SK-N-SH (cell line): ENCODE measurements at regions not wholly inside any gene's neighbourhood (a gene's known extent, or its start where the extent isn't known, plus 50 kb on each side); places are given as distances from the start of the nearest gene placed in this dataset.

Experiments used
- CTCF ChIA-PET: fragments of 300-600, 350-600 bp; formaldehyde crosslinking; extraction: SDS; loops from one replicate; lab custom pipeline; 2021; lab: Yijun Ruan, JAX
- POLR2A ChIA-PET: fragments of 350-600 bp; sonication (Branson Sonifier 250); formaldehyde crosslinking; extraction: SDS; loops from one replicate; lab custom pipeline; 2020; ENCODE audit warnings: antibody characterized with exemption, inconsistent platforms; lab: Yijun Ruan, JAX
- DNase-seq: peaks from one replicate; pipeline ENCODE4 v3.0.0; 2012
- H2AFZ ChIP-seq: fragments of 200-600 bp; sonication (generic); 2 replicates; pipeline ENCODE4 v1.8.1; 2016; ENCODE audit warnings: antibody characterized with exemption, mild to moderate bottlenecking, low read depth
- H3F3A ChIP-seq: fragments of 200-600 bp; sonication (generic); replicated peaks from 2 replicates; pipeline ENCODE3; 2016; ENCODE audit warnings: antibody characterized with exemption, mild to moderate bottlenecking; ENCODE audit not compliant: insufficient read depth
- H3K27ac ChIP-seq, 2 experiments: fragments of 200-500 bp in 1 of 2; fragments of 200-600 bp in 1 of 2; sonication (Bioruptor generic) in 1 of 2; sonication (generic), shearing (Covaris generic) in 1 of 2; 2 replicates each; pipeline versions ENCODE4 v1.5.1 to v1.6.1; 2014 to 2016; ENCODE audit warnings: low read depth in 2 of 2, inconsistent platforms in 1 of 2, low read length in 1 of 2, mild to moderate bottlenecking in 1 of 2, mixed read lengths in 1 of 2
- H3K27me3 ChIP-seq: fragments of 200-600 bp; sonication (generic), shearing (Covaris generic); 2 replicates; pipeline ENCODE4 v1.6.1; 2016; ENCODE audit warnings: mixed run types; ENCODE audit not compliant: insufficient read depth
- H3K36me3 ChIP-seq, 2 experiments: fragments of 200-500 bp in 1 of 2; fragments of 200-600 bp in 1 of 2; sonication (Bioruptor generic) in 1 of 2; sonication (generic) in 1 of 2; replicated peaks in 1 of 2; 2 replicates each; pipeline versions ENCODE3 to v1.5.1; 2014 to 2016; ENCODE audit warnings: low read length in 1 of 2, mild to moderate bottlenecking in 1 of 2; ENCODE audit not compliant: insufficient read depth in 2 of 2, control insufficient read depth in 1 of 2
- H3K4me1 ChIP-seq, 2 experiments: fragments of 200-500 bp in 1 of 2; fragments of 200-600 bp in 1 of 2; sonication (Bioruptor generic) in 1 of 2; sonication (generic), shearing (Covaris generic) in 1 of 2; 2 replicates each; pipeline versions ENCODE4 v1.5.1 to v1.6.1; 2014 to 2016; ENCODE audit warnings: low read depth in 1 of 2, low read length in 1 of 2, mixed run types in 1 of 2; ENCODE audit not compliant: insufficient read depth in 2 of 2, control insufficient read depth in 1 of 2
- H3K4me2 ChIP-seq: fragments of 200-600 bp; sonication (generic), shearing (Covaris generic); 2 replicates; pipeline ENCODE4 v1.6.1; 2017; ENCODE audit warnings: mixed run types
- H3K4me3 ChIP-seq, 2 experiments: fragments of 200-500 bp in 1 of 2; fragments of 200-600 bp in 1 of 2; sonication (Bioruptor generic) in 1 of 2; sonication (generic), shearing (Covaris generic) in 1 of 2; 2 replicates each; pipeline versions ENCODE4 v1.5.1 to v1.8.1; 2014 to 2016; ENCODE audit warnings: low read depth in 2 of 2, inconsistent platforms in 1 of 2, low read length in 1 of 2, mild to moderate bottlenecking in 1 of 2, mixed read lengths in 1 of 2, moderate library complexity in 1 of 2
- H3K79me2 ChIP-seq: fragments of 200-600 bp; sonication (generic); 2 replicates; pipeline ENCODE4 v1.8.1; 2017; ENCODE audit warnings: mild to moderate bottlenecking; ENCODE audit not compliant: insufficient read depth
- H3K9ac ChIP-seq: fragments of 200-600 bp; sonication (generic); 2 replicates; pipeline ENCODE4 v1.6.1; 2017; ENCODE audit warnings: mixed run types
- H3K9me2 ChIP-seq: fragments of 200-600 bp; sonication (generic); 2 replicates; pipeline ENCODE4 v1.6.1; 2017; ENCODE audit warnings: mixed run types
- H3K9me3 ChIP-seq: fragments of 200-600 bp; sonication (generic); 2 replicates; pipeline ENCODE4 v1.6.1; 2017; ENCODE audit warnings: mixed run types, mild to moderate bottlenecking, moderate library complexity
- H4K20me1 ChIP-seq: fragments of 200-600 bp; sonication (generic); 2 replicates; pipeline ENCODE4 v1.6.1; 2017; ENCODE audit warnings: mild to moderate bottlenecking, mixed run types; ENCODE audit not compliant: insufficient read depth
- FOSL2 ChIP-seq: IDR thresholded peaks from 2 replicates; pipeline ENCODE4 v1.4.0; 2012; ENCODE audit warnings: low read depth, mild to moderate bottlenecking, moderate library complexity, borderline replicate concordance
- FOXM1 ChIP-seq: IDR thresholded peaks from 2 replicates; pipeline ENCODE4 v1.4.0; 2012; ENCODE audit warnings: low read depth, mild to moderate bottlenecking
- GATA2 ChIP-seq: sonication (generic); formaldehyde crosslinking; IDR thresholded peaks from 2 replicates; pipeline ENCODE4 v1.5.0; 2020; ENCODE audit warnings: mild to moderate bottlenecking, missing genetic modification reagents
- JUND ChIP-seq: IDR thresholded peaks from 2 replicates; pipeline ENCODE4 v1.4.0; 2012
- MEF2A ChIP-seq: IDR thresholded peaks from 2 replicates; pipeline ENCODE4 v1.4.0; 2012; ENCODE audit warnings: low read depth, borderline replicate concordance
- MXI1 ChIP-seq: IDR thresholded peaks from 2 replicates; pipeline ENCODE4 v1.6.1; 2012; ENCODE audit warnings: mild to moderate bottlenecking, low read depth, low read length, improper control_type of control experiment
- NFIC ChIP-seq: IDR thresholded peaks from 2 replicates; pipeline ENCODE4 v1.4.0; 2012; ENCODE audit warnings: borderline replicate concordance
- NRF1 ChIP-seq: IDR thresholded peaks from 2 replicates; pipeline ENCODE4 v1.6.1; 2012; ENCODE audit warnings: low read depth, mild to moderate bottlenecking, low read length
- RAD21 ChIP-seq: IDR thresholded peaks from 2 replicates; pipeline ENCODE4 v1.6.1; 2012; ENCODE audit warnings: mild to moderate bottlenecking, low read length
- RCOR1 ChIP-seq: fragments of 150-350 bp; IDR thresholded peaks from 2 replicates; pipeline ENCODE4 v1.6.1; 2017; ENCODE audit warnings: antibody characterized with exemption, low read length
- SIN3A ChIP-seq: IDR thresholded peaks from 2 replicates; pipeline ENCODE4 v1.6.1; 2012; ENCODE audit warnings: low read depth, mild to moderate bottlenecking, low read length, moderate library complexity, borderline replicate concordance
- TAF1 ChIP-seq: IDR thresholded peaks from 2 replicates; pipeline ENCODE4 v1.6.1; 2012; ENCODE audit warnings: low read depth, mild to moderate bottlenecking, low read length, moderate library complexity, borderline replicate concordance
- TCF12 ChIP-seq: IDR thresholded peaks from 2 replicates; pipeline ENCODE4 v1.4.0; 2012
- TEAD4 ChIP-seq: IDR thresholded peaks from 2 replicates; pipeline ENCODE4 v1.4.0; 2012; ENCODE audit warnings: mild to moderate bottlenecking, borderline replicate concordance; ENCODE audit not compliant: insufficient read depth
- YY1 ChIP-seq: IDR thresholded peaks from 2 replicates; pipeline ENCODE4 v1.4.0; 2012; ENCODE audit warnings: low read depth, mild to moderate bottlenecking
- WGBS: methylation state at CpG from one replicate; pipeline ENCODE4 v1.1.6; 2017; ENCODE audit warnings: low lambda C conversion rate; 5-methylcytosine and 5-hydroxymethylcytosine counted together
- TF ChIP-seq, protein P1 (sequence below): IDR thresholded peaks from 2 replicates; pipeline ENCODE4 v1.4.0; 2012; ENCODE audit warnings: low read depth
- TF ChIP-seq, protein P2 (sequence below): fragments of 150-350 bp; IDR thresholded peaks from 2 replicates; pipeline ENCODE4 v1.6.1; 2017; ENCODE audit warnings: antibody characterized with exemption, low read length, low read depth, borderline replicate concordance
- TF ChIP-seq, protein P3 (sequence below): IDR thresholded peaks from 2 replicates; pipeline ENCODE4 v1.4.0; 2012; ENCODE audit warnings: low read depth, borderline replicate concordance
- TF ChIP-seq, protein P4 (sequence below): IDR thresholded peaks from 2 replicates; pipeline ENCODE4; 2012
- TF ChIP-seq, protein P5 (sequence below): IDR thresholded peaks from 2 replicates; pipeline ENCODE4 v1.6.1; 2012; ENCODE audit warnings: mild to moderate bottlenecking, low read depth, low read length, moderate library complexity
- TF ChIP-seq, protein P6 (sequence below): fragments of 150-350 bp; IDR thresholded peaks from 2 replicates; pipeline ENCODE4 v1.6.1; 2016; ENCODE audit warnings: mild to moderate bottlenecking, low read depth, low read length

DNA sequence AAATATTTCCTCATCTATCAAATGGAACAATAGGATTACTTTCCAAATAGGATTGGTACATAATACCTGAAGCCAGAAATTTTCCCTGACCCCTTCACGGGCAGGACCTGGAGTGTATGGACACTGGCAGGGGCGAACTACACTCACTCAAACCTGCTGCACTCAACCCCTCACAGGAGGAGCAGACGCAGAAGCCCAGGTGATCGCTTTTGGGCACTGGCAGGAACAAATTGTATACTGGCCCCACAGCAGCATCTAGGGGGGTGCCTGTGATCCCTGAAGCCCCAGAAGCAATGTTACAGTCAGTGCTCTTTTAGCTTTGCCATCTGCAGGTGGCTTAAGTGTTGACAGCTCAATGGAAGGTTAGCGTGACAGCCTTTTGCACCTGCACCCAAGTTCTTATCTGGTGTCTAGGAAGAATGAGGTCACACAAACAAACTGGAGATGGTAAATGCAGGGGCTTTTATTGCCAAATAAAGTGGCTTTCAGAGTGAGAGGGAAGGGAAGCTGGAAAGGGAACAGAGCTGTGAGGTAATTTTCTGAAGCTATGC is 199.2 kb upstream of the NEGR1 start (continued):
- TF ChIP-seq, protein P1, sequence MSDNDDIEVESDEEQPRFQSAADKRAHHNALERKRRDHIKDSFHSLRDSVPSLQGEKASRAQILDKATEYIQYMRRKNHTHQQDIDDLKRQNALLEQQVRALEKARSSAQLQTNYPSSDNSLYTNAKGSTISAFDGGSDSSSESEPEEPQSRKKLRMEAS, result no peak
- TF ChIP-seq, all 33 proteins: peak for 0

DNA sequence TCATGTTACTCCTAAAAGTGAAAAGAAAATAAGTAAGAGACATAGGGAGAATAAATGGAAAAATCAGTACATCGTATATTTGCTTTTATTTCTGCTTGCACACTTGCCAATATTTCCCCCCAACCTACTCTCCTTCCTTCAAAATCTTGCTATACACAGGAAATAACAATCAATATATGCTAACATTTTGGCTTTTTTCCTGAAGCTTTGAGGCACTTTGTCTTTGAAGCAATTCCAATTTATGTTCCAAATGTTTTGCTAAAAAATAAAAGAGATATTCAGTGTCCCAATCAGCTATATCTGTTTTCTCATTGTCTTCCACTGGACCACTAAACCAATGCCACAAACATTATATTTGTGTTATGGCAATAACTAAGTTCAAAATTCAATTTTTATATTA is 184.0 kb upstream of the NEGR1 start:
- Histone ChIP-seq H3K36me3 (no peaks in the 10 kb centered on the region), H3K79me2 (no peaks in the 10 kb centered on the region), H3K9me3 (no peaks in the 10 kb centered on the region), H3K27me3 (no peaks in the 10 kb centered on the region), H4K20me1 (no peaks in the 10 kb centered on the region), H3K4me3 (no peak overlapping the region), H2AFZ (no peak overlapping the region), H3K4me1 (no peaks in the 10 kb centered on the region), H3K4me2 (no peak overlapping the region), H3K27ac (no peak overlapping the region), H3F3A (no peaks in the 10 kb centered on the region), H3K9me2 (no peaks in the 10 kb centered on the region), H3K9ac (no peak overlapping the region)
- WGBS, result 39% methylated on average over 1 of the region's 1 CpG
- DNase-seq, result no peak
- TF ChIP-seq, protein P2, sequence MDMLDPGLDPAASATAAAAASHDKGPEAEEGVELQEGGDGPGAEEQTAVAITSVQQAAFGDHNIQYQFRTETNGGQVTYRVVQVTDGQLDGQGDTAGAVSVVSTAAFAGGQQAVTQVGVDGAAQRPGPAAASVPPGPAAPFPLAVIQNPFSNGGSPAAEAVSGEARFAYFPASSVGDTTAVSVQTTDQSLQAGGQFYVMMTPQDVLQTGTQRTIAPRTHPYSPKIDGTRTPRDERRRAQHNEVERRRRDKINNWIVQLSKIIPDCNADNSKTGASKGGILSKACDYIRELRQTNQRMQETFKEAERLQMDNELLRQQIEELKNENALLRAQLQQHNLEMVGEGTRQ, result no peak
- no peak for TF ChIP-seq TCF12
- TF ChIP-seq JUND, result no peak
- no peak for TF ChIP-seq TAF1
- TF ChIP-seq TEAD4, result no peak
- TF ChIP-seq MXI1, result no peak
- TF ChIP-seq YY1, result no peak
- TF ChIP-seq NFIC, result no peak
- TF ChIP-seq, protein P3, sequence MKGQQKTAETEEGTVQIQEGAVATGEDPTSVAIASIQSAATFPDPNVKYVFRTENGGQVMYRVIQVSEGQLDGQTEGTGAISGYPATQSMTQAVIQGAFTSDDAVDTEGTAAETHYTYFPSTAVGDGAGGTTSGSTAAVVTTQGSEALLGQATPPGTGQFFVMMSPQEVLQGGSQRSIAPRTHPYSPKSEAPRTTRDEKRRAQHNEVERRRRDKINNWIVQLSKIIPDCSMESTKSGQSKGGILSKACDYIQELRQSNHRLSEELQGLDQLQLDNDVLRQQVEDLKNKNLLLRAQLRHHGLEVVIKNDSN, result no peak
- TF ChIP-seq, protein P4, sequence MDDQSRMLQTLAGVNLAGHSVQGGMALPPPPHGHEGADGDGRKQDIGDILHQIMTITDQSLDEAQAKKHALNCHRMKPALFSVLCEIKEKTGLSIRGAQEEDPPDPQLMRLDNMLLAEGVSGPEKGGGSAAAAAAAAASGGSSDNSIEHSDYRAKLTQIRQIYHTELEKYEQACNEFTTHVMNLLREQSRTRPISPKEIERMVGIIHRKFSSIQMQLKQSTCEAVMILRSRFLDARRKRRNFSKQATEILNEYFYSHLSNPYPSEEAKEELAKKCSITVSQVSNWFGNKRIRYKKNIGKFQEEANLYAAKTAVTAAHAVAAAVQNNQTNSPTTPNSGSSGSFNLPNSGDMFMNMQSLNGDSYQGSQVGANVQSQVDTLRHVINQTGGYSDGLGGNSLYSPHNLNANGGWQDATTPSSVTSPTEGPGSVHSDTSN, result no peak
- no peak for TF ChIP-seq MEF2A
- no peak for TF ChIP-seq RAD21
- TF ChIP-seq RCOR1, result no peak
- TF ChIP-seq, protein P5, sequence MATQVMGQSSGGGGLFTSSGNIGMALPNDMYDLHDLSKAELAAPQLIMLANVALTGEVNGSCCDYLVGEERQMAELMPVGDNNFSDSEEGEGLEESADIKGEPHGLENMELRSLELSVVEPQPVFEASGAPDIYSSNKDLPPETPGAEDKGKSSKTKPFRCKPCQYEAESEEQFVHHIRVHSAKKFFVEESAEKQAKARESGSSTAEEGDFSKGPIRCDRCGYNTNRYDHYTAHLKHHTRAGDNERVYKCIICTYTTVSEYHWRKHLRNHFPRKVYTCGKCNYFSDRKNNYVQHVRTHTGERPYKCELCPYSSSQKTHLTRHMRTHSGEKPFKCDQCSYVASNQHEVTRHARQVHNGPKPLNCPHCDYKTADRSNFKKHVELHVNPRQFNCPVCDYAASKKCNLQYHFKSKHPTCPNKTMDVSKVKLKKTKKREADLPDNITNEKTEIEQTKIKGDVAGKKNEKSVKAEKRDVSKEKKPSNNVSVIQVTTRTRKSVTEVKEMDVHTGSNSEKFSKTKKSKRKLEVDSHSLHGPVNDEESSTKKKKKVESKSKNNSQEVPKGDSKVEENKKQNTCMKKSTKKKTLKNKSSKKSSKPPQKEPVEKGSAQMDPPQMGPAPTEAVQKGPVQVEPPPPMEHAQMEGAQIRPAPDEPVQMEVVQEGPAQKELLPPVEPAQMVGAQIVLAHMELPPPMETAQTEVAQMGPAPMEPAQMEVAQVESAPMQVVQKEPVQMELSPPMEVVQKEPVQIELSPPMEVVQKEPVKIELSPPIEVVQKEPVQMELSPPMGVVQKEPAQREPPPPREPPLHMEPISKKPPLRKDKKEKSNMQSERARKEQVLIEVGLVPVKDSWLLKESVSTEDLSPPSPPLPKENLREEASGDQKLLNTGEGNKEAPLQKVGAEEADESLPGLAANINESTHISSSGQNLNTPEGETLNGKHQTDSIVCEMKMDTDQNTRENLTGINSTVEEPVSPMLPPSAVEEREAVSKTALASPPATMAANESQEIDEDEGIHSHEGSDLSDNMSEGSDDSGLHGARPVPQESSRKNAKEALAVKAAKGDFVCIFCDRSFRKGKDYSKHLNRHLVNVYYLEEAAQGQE, result no peak
- TF ChIP-seq FOXM1, result no peak
- TF ChIP-seq SIN3A, result no peak
- TF ChIP-seq GATA2 (CRISPR knock-in tag), result no peak
- TF ChIP-seq, protein P6, sequence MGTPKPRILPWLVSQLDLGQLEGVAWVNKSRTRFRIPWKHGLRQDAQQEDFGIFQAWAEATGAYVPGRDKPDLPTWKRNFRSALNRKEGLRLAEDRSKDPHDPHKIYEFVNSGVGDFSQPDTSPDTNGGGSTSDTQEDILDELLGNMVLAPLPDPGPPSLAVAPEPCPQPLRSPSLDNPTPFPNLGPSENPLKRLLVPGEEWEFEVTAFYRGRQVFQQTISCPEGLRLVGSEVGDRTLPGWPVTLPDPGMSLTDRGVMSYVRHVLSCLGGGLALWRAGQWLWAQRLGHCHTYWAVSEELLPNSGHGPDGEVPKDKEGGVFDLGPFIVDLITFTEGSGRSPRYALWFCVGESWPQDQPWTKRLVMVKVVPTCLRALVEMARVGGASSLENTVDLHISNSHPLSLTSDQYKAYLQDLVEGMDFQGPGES, result no peak
- TF ChIP-seq NRF1, result no peak
- TF ChIP-seq FOSL2, result no peak
- CTCF ChIA-PET, result no interaction called here
- POLR2A ChIA-PET, result no interaction called here
